DOHH2 (cell line): ENCODE measurements at regions not wholly inside any gene's neighbourhood (a gene's known extent, or its start where the extent isn't known, plus 50 kb on each side); places are given as distances from the start of the nearest gene placed in this dataset.

Experiments
- H3F3A ChIP-seq: fragments of 200-600 bp; sonication (generic), shearing (Covaris generic); 2 replicates; pipeline ENCODE4 v1.6.0; 2016; ENCODE audit warnings: antibody characterized with exemption, mild to moderate bottlenecking; ENCODE audit not compliant: control insufficient read depth, insufficient read depth
- H3K27ac ChIP-seq: fragments of 200-600 bp; sonication (generic); 2 replicates; pipeline ENCODE4 v1.5.1; 2014; ENCODE audit warnings: low read depth, mild to moderate bottlenecking, low read length, moderate library complexity
- H3K27me3 ChIP-seq: fragments of 200-600 bp; sonication (generic); 2 replicates; pipeline ENCODE4 v1.6.1; 2014; ENCODE audit warnings: mild to moderate bottlenecking, low read length, mixed read lengths; ENCODE audit not compliant: control insufficient read depth
- H3K36me3 ChIP-seq: fragments of 200-600 bp; sonication (generic); 2 replicates; pipeline ENCODE4 v1.6.1; 2014; ENCODE audit warnings: mild to moderate bottlenecking, low read length, moderate library complexity, mixed read lengths; ENCODE audit not compliant: control insufficient read depth
- H3K4me1 ChIP-seq: fragments of 200-600 bp; sonication (generic); 2 replicates; pipeline ENCODE4 v1.6.1; 2014; ENCODE audit warnings: mild to moderate bottlenecking, low read length, mixed read lengths; ENCODE audit not compliant: control insufficient read depth
- H3K4me2 ChIP-seq: fragments of 200-600 bp; sonication (generic); 2 replicates; pipeline ENCODE4 v1.6.0; 2014; ENCODE audit warnings: mild to moderate bottlenecking, low read length, moderate library complexity
- H3K4me3 ChIP-seq: fragments of 200-600 bp; sonication (generic); 2 replicates; pipeline ENCODE4 v1.5.1; 2014; ENCODE audit warnings: mild to moderate bottlenecking, low read length, mixed read lengths
- H3K79me2 ChIP-seq: fragments of 200-600 bp; sonication (generic); 2 replicates; pipeline ENCODE4 v1.6.1; 2014; ENCODE audit warnings: mild to moderate bottlenecking, low read length, mixed read lengths; ENCODE audit not compliant: control insufficient read depth
- H3K9me2 ChIP-seq: fragments of 200-600 bp; sonication (generic); replicated peaks from 2 replicates; pipeline ENCODE4 v1.6.1; 2014; ENCODE audit warnings: mild to moderate bottlenecking, low read length, mixed read lengths; ENCODE audit not compliant: control insufficient read depth
- H3K9me3 ChIP-seq: fragments of 200-600 bp; sonication (generic); 2 replicates; pipeline ENCODE4 v1.6.1; 2014; ENCODE audit warnings: antibody characterized with exemption, low read length, mixed read lengths; ENCODE audit not compliant: control insufficient read depth, insufficient read depth
- H4K20me1 ChIP-seq: fragments of 200-600 bp; sonication (generic); 2 replicates; pipeline ENCODE4 v1.6.0; 2014; ENCODE audit warnings: low read depth, mild to moderate bottlenecking, antibody characterized with exemption, low read length, moderate library complexity; ENCODE audit not compliant: control insufficient read depth, insufficient read depth
- EZH2phosphoT487 ChIP-seq: fragments of 200-600 bp; sonication (generic); IDR thresholded peaks from 2 replicates; pipeline ENCODE4 v1.6.1; 2017; ENCODE audit warnings: borderline replicate concordance, mild to moderate bottlenecking, antibody characterized with exemption, low read length, moderate library complexity, mixed read lengths
- TF ChIP-seq, protein P1 (sequence below): fragments of 200-600 bp; sonication (generic); IDR thresholded peaks from one replicate; pipeline ENCODE4 v1.5.1; 2014; ENCODE audit warnings: antibody characterized with exemption, mild to moderate bottlenecking, low read depth, low read length; ENCODE audit not compliant: poor library complexity, severe bottlenecking

DNA sequence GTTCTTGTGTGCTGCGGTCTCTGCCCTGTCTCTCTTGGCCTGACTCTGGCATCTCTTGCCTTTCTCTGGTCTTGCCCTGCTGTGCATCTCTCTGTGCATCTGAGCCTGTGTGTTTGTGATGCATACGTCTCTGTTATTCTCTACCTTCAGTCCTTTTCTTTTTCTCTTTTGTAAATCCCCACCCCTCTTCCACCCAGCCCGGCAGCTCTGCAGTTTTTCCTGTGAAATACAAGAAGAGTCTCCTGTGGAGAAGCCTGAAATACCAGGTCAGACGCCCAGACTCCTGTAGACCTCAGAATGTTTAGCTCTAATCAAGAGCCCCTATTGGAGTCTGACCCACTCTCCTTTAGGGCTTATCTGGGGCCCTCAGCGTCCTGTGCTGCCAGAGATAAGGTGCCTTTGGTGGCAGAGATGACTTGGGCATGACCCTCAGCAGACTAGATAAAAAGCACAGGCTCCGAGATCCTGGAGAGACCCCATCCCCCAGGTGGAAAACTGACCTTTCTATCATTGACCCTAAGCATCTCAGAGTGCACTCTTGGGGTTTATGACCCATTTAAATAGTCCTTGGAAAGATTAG, 167.5 kb upstream of the SRRM4 start:
- H3K79me2 ChIP-seq = no peaks in the 10 kb centered on the region
- no peaks in the 10 kb centered on the region for H3K36me3 ChIP-seq
- no peak overlapping the region for H3K27ac ChIP-seq
- no peaks in the 10 kb centered on the region for H3K9me2 ChIP-seq
- H3K9me3 ChIP-seq = no peaks in the 10 kb centered on the region
- TF ChIP-seq EZH2phosphoT487 = no peak
- TF ChIP-seq, protein P1, sequence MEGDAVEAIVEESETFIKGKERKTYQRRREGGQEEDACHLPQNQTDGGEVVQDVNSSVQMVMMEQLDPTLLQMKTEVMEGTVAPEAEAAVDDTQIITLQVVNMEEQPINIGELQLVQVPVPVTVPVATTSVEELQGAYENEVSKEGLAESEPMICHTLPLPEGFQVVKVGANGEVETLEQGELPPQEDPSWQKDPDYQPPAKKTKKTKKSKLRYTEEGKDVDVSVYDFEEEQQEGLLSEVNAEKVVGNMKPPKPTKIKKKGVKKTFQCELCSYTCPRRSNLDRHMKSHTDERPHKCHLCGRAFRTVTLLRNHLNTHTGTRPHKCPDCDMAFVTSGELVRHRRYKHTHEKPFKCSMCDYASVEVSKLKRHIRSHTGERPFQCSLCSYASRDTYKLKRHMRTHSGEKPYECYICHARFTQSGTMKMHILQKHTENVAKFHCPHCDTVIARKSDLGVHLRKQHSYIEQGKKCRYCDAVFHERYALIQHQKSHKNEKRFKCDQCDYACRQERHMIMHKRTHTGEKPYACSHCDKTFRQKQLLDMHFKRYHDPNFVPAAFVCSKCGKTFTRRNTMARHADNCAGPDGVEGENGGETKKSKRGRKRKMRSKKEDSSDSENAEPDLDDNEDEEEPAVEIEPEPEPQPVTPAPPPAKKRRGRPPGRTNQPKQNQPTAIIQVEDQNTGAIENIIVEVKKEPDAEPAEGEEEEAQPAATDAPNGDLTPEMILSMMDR = no peak
- H3F3A ChIP-seq = no peaks in the 10 kb centered on the region
- H4K20me1 ChIP-seq = no peaks in the 10 kb centered on the region
- no peaks in the 10 kb centered on the region for H3K4me1 ChIP-seq
- H3K4me3 ChIP-seq = no peak overlapping the region
- H3K4me2 ChIP-seq = no peak overlapping the region
- H3K27me3 ChIP-seq = no peaks in the 10 kb centered on the region

DNA sequence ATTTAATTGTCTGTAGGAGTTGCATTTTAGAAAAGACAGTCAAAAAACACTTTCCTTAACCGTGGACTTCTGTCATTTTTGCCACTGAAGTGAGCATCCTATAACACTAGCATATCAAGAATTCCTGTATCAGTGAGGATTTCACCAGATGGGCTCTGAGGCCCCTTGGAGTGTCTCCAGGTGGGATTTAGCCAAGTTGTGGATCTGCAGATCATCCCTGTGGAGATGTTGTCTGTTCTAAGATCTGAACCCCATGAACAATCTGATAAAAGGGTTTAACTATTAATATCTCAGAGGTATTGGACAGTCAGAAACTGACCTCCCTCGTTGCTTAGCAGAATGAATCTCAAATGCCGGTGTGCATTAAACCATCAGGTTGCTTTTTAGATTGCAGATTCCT, 165.0 kb upstream of the SRRM4 start:
- no peaks in the 10 kb centered on the region for H3K79me2 ChIP-seq
- no peak overlapping the region for H3K27ac ChIP-seq
- H3F3A ChIP-seq = no peaks in the 10 kb centered on the region
- no peaks in the 10 kb centered on the region for H3K4me1 ChIP-seq
- H3K36me3 ChIP-seq = no peaks in the 10 kb centered on the region
- no peaks in the 10 kb centered on the region for H4K20me1 ChIP-seq
- H3K4me3 ChIP-seq = no peak overlapping the region
- no peak overlapping the region for H3K4me2 ChIP-seq
- H3K9me2 ChIP-seq = no peaks in the 10 kb centered on the region
- TF ChIP-seq, protein P1 = no peak
- no peak for TF ChIP-seq EZH2phosphoT487
- H3K9me3 ChIP-seq = no peaks in the 10 kb centered on the region
- H3K27me3 ChIP-seq = no peaks in the 10 kb centered on the region

DNA sequence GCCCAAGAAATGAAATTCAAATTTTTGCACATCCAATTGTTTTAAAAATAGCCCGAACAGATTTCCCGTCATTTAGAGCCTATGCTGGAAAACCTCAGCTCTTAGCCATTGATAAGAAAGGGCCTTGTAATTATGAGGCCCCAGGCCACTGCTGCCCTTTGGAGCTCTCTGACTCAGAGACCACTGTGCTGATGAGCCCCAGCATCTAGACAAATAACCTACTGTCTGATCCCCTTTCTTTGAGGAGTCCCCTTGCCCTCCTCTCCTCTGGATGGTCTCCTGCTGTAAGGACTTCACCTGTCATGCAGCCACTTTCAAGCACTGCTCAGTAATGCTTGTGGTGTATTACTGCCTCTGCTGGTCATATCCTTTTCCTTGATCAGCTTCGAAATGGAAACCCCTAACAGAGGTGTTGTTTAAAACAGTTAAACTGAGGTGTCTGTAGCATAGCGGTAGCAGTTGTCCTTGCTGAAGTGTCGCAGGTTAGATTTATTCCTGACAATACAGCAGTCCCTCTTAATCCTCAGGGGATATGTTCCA, 159.9 kb upstream of the SRRM4 start:
- Histone ChIP-seq H3K27ac (no peak overlapping the region), H3K9me2 (no peaks in the 10 kb centered on the region), H4K20me1 (no peaks in the 10 kb centered on the region), H3K36me3 (no peaks in the 10 kb centered on the region), H3K9me3 (no peaks in the 10 kb centered on the region), H3K4me2 (no peak overlapping the region), H3K4me3 (no peak overlapping the region), H3K79me2 (no peaks in the 10 kb centered on the region), H3K27me3 (no peaks in the 10 kb centered on the region), H3F3A (no peaks in the 10 kb centered on the region), H3K4me1 (no peaks in the 10 kb centered on the region)
- TF ChIP-seq, protein P1 = no peak
- no peak for TF ChIP-seq EZH2phosphoT487
